Neural progenitor cell (in vitro differentiated cells): ENCODE measurements at regions not wholly inside any gene's neighbourhood (a gene's known extent, or its start where the extent isn't known, plus 50 kb on each side); places are given as distances from the start of the nearest gene placed in this dataset.

Source experiments
- EZH2 ChIP-seq: fragments of 200-600 bp; sonication (generic); IDR thresholded peaks from 2 replicates; pipeline ENCODE4 v1.6.1; 2017; ENCODE audit warnings: antibody characterized with exemption, mild to moderate bottlenecking, moderate library complexity
- TF ChIP-seq, protein P1 (sequence below): fragments of 200-600 bp; sonication (generic); IDR thresholded peaks from 2 replicates; pipeline ENCODE4 v1.5.1; 2017; ENCODE audit warnings: antibody characterized with exemption, mild to moderate bottlenecking

DNA sequence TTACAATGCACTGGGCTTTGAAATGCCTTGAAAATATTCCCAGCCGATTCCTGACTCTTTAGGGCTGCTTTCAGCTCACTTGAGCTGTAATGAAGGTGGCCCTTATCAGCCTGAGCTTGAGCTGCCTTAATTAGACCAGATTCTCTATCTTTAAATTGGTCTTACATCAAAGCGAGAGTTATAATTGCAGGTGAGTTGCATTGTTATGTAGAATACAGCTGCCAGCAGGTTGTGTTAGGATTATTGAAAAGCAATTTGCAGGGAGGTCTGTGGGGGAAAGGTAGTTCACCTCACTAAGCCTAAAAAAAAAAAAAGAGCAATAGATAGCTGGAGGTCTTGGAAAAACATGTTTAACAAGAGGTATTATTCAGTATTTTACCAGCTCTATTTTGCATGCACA is 142.2 kb upstream of the HABP2 start:
- TF ChIP-seq, protein P1, sequence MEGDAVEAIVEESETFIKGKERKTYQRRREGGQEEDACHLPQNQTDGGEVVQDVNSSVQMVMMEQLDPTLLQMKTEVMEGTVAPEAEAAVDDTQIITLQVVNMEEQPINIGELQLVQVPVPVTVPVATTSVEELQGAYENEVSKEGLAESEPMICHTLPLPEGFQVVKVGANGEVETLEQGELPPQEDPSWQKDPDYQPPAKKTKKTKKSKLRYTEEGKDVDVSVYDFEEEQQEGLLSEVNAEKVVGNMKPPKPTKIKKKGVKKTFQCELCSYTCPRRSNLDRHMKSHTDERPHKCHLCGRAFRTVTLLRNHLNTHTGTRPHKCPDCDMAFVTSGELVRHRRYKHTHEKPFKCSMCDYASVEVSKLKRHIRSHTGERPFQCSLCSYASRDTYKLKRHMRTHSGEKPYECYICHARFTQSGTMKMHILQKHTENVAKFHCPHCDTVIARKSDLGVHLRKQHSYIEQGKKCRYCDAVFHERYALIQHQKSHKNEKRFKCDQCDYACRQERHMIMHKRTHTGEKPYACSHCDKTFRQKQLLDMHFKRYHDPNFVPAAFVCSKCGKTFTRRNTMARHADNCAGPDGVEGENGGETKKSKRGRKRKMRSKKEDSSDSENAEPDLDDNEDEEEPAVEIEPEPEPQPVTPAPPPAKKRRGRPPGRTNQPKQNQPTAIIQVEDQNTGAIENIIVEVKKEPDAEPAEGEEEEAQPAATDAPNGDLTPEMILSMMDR, result no peak
- TF ChIP-seq EZH2, result no peak
